Stimulated activated CD4-positive, alpha-beta T cell treated with anti-CD3 and anti-CD28 coated beads, Interleukin-2, amount 100 ng/mL, for 24 hours (primary cell): ENCODE measurements at regions not wholly inside any gene's neighbourhood (a gene's known extent, or its start where the extent isn't known, plus 50 kb on each side); places are given as distances from the start of the nearest gene placed in this dataset.

Experiments used
- DNase-seq, 2 donors: peaks; one replicate each; pipeline ENCODE4 v3.0.0-alpha.2; 2020

GRCh38 chr13:105820415-105820814, 715.0 kb downstream of the EFNB2 start:
- DNase-seq = no peak

- DNase-seq = no peak
These were observed 718.0 kb downstream of the EFNB2 start for GRCh38 chr13:105817498-105817897.

DNA sequence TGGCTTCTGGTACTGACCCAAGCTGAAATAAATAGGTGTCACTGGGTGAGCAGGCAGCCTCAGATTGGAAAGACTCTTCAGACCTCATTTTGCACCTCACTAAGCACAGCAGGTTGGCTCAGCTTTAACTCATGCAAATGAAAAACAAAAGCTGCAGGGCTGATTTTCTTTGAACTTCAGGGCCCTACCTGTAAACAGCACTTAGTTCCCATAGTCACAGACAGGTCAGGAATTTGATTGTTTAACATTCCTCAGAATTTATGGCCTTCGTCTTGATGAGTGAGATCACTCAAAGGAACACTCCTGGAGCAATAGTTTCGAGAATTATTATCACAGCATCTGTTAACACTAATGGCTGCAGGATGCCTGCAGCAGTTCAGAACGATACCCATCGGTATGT, 718.5 kb downstream of the EFNB2 start:
- no peak for DNase-seq

- no peak for DNase-seq
These were observed 720.6 kb downstream of the EFNB2 start for GRCh38 chr13:105814902-105815250.

GRCh38 chr13:105814219-105814901, 721.1 kb downstream of the EFNB2 start:
- DNase-seq = no peak

DNA sequence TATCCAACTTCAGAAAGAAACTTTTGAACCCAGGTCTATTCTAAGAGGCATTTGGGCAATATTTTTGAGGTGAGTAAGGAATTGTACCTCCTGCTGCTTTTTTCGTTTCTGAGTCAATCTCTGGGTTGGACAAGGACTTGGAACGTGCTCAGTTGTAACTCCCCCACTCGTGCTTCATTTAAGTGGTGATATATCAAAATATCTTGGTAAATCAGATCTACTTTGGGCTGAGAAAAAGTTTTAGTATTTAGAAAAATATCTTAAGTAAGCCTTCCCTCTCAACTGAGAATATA, 728.9 kb downstream of the EFNB2 start:
- no peak for DNase-seq

DNA sequence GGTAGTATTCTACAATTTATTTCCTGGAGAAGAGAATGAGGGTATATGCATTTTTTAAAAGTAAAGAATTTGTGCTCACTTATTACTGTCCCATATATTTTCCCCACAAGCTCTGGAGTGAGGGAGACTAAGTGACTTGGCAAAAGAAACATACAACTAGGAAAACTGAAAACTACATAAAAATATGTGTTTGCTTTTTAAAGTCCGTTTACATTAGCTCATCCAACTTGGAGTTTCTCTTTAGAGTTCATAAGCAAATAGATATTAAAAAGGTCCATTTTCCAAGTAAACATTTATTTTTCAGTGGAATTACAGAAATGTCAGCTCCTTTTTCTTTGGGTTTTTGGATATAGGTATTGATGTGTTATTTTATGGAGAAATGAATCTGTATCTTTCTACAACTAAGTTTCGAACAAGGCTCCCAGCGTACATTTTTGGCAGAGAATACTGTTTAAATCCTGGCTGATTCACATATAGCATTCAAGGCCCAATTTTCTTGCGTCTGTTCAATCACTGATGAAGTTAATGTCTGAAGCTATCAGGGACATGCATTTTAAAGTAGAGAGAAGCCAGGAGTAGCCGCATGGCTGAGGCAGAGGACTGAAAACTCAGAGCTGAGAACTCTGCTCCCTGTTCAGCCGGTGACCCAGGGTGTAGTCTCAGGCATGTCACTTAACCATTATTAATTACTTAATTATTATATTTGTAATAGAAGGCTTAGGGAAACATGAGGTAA, 729.4 kb downstream of the EFNB2 start:
- DNase-seq = no peak

- DNase-seq = no peak
These were observed 730.8 kb downstream of the EFNB2 start for GRCh38 chr13:105804561-105805190.

GRCh38 chr13:105799155-105799554, 736.3 kb downstream of the EFNB2 start:
- DNase-seq = no peak

- DNase-seq = no peak
These were observed 736.9 kb downstream of the EFNB2 start for GRCh38 chr13:105798541-105798940.

DNA sequence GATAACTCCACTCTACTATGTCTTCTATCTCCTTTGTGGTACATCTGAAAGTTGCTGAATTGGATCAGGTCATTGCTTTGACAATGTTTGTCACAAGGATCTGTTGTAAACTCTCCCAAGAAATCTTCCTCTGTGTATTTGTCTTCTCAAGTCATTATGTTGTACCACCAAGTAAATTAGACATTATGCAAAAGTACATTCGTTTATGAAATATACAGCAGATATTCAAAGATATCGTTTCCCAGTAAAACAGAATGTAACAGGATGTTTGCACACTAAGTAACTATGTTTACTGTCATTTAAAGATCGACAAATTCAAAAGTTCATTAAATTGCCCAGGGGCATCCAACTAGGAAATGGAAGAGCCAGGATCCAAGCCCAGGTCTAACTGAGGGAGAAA, 739.4 kb downstream of the EFNB2 start:
- no peak for DNase-seq

DNA sequence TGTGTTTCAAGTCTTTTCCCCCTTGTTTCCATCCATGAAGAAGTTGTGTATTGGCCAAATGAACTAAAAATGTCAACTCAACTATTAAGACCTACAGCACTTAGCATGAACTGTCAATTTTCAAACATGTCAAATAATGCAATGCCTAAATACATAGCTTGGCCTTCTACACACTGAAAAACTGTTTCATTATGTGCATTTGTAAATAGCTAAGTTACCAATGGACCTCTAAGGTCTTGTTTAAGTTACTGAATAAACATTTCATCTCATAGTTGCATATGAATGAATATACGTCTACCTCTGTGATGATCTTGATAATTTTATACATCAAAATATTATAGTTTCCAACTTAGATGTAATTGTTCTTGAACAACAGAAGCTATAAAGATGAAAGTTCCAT, 744.5 kb downstream of the EFNB2 start:
- DNase-seq = no peak

GRCh38 chr13:105788530-105788929, 746.9 kb downstream of the EFNB2 start:
- no peak for DNase-seq

GRCh38 chr13:105787632-105788031, 747.8 kb downstream of the EFNB2 start:
- no peak for DNase-seq

GRCh38 chr13:105785436-105785835, 750.0 kb downstream of the EFNB2 start:
- no peak for DNase-seq

DNA sequence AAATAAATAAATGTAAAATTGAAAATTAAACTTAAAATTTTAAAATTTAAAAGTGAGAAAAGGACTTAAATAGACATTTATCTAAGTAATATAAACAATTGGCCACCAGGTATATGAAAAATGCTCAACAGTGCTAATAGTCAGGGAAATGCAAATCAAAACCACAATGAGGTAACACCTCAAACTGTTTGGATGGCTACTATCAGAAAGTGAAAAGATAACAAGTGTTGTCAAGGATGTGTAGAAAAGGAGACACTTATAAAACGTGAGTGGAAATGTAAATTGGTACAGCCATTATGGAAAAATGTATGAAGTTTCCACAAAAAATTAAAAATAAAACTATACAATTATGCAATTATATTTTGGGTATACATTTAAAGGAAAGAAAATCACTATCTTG, 752.2 kb downstream of the EFNB2 start:
- DNase-seq = no peak

GRCh38 chr13:105778196-105778595, 757.3 kb downstream of the EFNB2 start:
- no peak for DNase-seq

GRCh38 chr13:105774739-105775460, 760.6 kb downstream of the EFNB2 start:
- DNase-seq = no peak

DNA sequence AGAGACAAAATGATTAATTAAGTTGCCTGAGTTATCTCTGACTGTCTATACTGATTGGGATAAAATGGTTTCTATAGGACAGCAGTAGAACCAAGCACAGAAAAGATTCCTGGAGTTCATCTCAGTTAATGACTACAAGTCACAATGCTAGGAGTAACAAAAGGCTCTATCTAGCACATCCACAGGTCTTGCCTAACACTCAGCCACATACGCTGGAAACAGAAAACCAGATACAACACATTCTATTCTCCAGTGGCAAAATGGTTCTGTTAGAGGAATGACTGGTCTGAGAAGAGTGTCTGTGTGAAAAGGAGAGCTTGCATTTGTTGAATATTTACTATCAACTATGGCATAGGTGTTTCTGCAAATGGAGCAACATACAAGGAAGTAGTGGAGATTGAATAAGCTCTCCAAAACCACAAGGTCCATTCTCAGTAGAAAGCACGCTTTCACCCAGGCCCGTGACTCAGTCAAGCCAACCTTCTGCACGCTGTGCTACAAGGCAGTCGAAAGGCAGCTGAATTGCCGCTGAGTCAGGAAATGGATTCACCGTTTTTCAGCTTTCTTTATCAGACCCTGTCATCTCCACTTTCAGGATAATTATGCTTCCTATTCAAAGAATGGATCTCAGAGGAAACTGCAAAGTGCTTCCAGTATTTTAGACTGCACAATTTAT, 761.5 kb downstream of the EFNB2 start:
- DNase-seq = no peak

DNA sequence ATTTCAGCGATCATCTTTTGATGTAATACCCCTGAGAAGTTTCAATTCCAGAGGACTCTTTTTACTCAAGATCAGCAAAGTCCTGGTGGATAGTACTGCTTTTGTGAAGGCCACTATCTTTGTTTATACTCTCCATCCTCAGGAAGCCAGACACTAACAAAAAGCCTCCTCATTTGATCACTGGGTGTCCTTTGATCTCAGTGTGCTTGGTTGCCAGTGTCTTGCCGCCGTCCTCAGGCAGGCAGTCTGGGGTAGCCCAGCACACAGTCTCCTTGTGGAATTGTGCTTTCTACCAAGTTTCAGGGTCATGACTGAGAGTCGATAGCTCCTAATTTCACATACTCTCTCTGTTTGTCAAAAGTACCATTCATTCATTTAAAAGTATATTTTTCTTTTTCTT, 762.2 kb downstream of the EFNB2 start:
- no peak for DNase-seq

DNA sequence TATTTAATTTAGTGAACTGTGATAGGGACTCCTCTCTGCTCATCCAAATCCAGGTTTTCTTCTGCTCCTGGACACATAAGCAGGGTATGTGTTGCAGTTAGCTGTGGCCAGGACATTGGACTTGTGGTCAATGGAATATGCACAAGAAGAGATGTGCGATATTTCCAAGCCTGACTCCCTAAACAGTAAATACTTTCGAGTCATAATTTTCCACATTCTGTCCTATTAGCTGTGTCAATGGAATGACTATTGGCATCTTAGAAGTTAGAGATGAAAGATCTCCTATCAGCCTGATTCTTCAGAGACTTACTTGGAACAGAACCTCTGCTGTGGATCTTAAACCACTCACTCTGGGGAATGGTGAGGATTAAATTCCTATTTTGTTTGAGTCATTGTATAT, 771.0 kb downstream of the EFNB2 start:
- DNase-seq = no peak

DNA sequence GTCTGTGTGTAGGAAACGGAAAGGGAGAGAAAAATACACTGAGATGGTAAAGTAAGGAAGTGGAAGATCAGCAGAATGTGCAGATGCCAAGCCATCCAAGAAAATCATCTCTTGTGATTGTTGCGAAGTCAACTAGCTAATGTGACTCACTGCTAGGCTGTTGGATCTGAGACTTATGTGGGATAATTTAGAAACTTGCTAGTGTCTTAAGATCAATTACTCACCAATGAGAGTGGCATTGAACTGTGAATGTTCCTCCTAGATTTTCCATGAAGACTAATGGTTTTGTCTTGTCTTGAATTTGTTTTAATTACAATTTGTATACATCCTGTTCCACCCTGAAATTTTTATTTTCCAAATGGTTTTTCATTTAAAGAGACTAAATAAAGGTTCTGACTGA, 771.6 kb downstream of the EFNB2 start:
- DNase-seq = no peak

DNA sequence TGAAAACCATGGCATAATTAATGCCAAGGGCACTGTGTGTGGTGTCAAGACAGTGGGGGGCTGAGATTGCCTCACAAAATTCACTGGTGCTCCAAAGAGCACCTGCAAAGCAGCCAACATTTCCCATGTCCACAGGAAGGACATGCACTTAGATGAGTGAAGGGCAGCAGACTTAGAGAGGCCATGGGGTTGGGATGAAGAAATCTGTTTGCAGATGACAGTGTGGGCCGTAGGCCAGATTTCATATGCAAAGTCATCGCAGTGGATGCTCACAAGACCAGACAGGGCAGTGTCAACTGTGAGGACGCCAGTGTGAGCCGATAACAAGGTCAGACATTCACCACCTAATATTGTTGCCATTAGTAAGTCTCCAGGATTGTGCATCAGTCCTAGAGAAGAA, 773.4 kb downstream of the EFNB2 start:
- no peak for DNase-seq
